B cell (primary cell): ENCODE measurements at regions not wholly inside any gene's neighbourhood (a gene's known extent, or its start where the extent isn't known, plus 50 kb on each side); places are given as distances from the start of the nearest gene placed in this dataset.

ENCODE experiments used
- ATAC-seq: fragments of 200-7000 bp; cut with Tn5 transposase; one replicate; pipeline ENCODE4 v1.10.0; 2021; ENCODE audit warnings: low read depth, mild to moderate bottlenecking, moderate number of reproducible peaks, moderate library complexity
- CTCF ChIA-PET: fragments of 350-600 bp; sonication (Branson Sonifier 250); formaldehyde crosslinking; loops from one replicate; lab custom pipeline; 2021; ENCODE audit warnings: antibody characterized with exemption, inconsistent platforms; lab: Charles Lee
- POLR2A ChIA-PET: fragments of 350-600 bp; sonication (Branson Sonifier 250); formaldehyde crosslinking; loops from one replicate; lab custom pipeline; 2021; ENCODE audit warnings: antibody characterized with exemption; lab: Charles Lee
- DNase-seq: peaks from one replicate; pipeline ENCODE4 v3.0.0; 2013
- H2AFZ ChIP-seq: 2 replicates; pipeline ENCODE4 v1.6.1; 2012; ENCODE audit warnings: mild to moderate bottlenecking, low read depth, low read length; ENCODE audit not compliant: insufficient read depth, poor library complexity, severe bottlenecking
- H3K27ac ChIP-seq, 2 donors: 1 replicate in 1 of 2; 2 replicates in 1 of 2; pipeline ENCODE4 v1.5.1; 2012 to 2013; ENCODE audit warnings: low read length in 2 of 2, mild to moderate bottlenecking in 2 of 2, moderate library complexity in 1 of 2
- H3K27me3 ChIP-seq, 4 experiments: fragments of 200-600 bp in 1 of 4; sonication (generic) in 1 of 4; replicated peaks in 1 of 4; 1 replicate in 2 of 4; 2 replicates in 2 of 4; pipeline versions ENCODE4 v1.6.1 to v1.7.0; 2013 to 2016; ENCODE audit warnings: low read length in 3 of 4, mild to moderate bottlenecking in 2 of 4, mixed read lengths in 1 of 4, moderate library complexity in 1 of 4; ENCODE audit not compliant: insufficient read depth in 4 of 4, control insufficient read depth in 3 of 4; ENCODE audit errors: control extremely low read depth in 1 of 4
- H3K36me3 ChIP-seq, 2 experiments: replicated peaks in 1 of 2; 1 replicate in 1 of 2; 2 replicates in 1 of 2; pipeline versions ENCODE4 v1.6.1 to v1.7.1; 2013; ENCODE audit warnings: low read length in 1 of 2; ENCODE audit not compliant: insufficient read depth in 2 of 2, control insufficient read depth in 1 of 2; ENCODE audit errors: control extremely low read depth in 1 of 2, extremely low read depth in 1 of 2
- H3K4me1 ChIP-seq, 2 donors: fragments of 200-600 bp in 1 of 2; sonication (generic) in 1 of 2; 1 replicate in 1 of 2; 2 replicates in 1 of 2; pipeline versions ENCODE4 v1.5.1 to v1.6.1; 2013 to 2017; ENCODE audit warnings: low read length in 2 of 2; ENCODE audit not compliant: control insufficient read depth in 2 of 2, insufficient read depth in 2 of 2
- H3K4me2 ChIP-seq: replicated peaks from 2 replicates; pipeline ENCODE3; 2012; ENCODE audit warnings: mild to moderate bottlenecking, low read depth, low read length; ENCODE audit not compliant: poor library complexity, severe bottlenecking
- H3K4me3 ChIP-seq, 5 experiments: fragments of 200-600 bp in 1 of 5; sonication (generic) in 1 of 5; 1 replicate in 3 of 5; 2 replicates in 2 of 5; pipeline versions ENCODE4 v1.5.1 to v1.7.0; 2011 to 2016; ENCODE audit warnings: low read length in 4 of 5, mild to moderate bottlenecking in 4 of 5, low read depth in 2 of 5, control low read depth in 1 of 5, moderate library complexity in 1 of 5; ENCODE audit not compliant: insufficient read depth in 1 of 5; ENCODE audit errors: control extremely low read depth in 1 of 5, extremely low read depth in 1 of 5
- H3K79me2 ChIP-seq: fragments of 200-600 bp; sonication (generic); one replicate; pipeline ENCODE4 v1.6.0; 2016; ENCODE audit warnings: low read length; ENCODE audit not compliant: control insufficient read depth, insufficient read depth
- H3K9ac ChIP-seq: fragments of 200-600 bp; sonication (generic); 2 replicates; pipeline ENCODE4 v1.6.1; 2017; ENCODE audit warnings: mild to moderate bottlenecking, low read length, moderate library complexity
- H3K9me3 ChIP-seq, 3 donors: one replicate each; pipeline versions ENCODE4 v1.6.1 to v1.7.1; 2013; ENCODE audit warnings: low read length in 2 of 3; ENCODE audit not compliant: control insufficient read depth in 2 of 3, insufficient read depth in 1 of 3; ENCODE audit errors: control extremely low read depth in 1 of 3
- H4K20me1 ChIP-seq: 2 replicates; pipeline ENCODE4 v1.6.0; 2012; ENCODE audit warnings: mild to moderate bottlenecking, low read length; ENCODE audit not compliant: insufficient read depth, control insufficient read depth, poor library complexity, severe bottlenecking
- H3K27ac Mint-ChIP-seq: one replicate; pipeline ENCODE4 v1.8.0; 2021; ENCODE audit warnings: mixed read lengths
- H3K27me3 Mint-ChIP-seq: one replicate; pipeline ENCODE4 v1.8.0; 2021; ENCODE audit warnings: mixed read lengths
- H3K4me1 Mint-ChIP-seq: one replicate; pipeline ENCODE4 v1.8.0; 2021; ENCODE audit warnings: mixed read lengths
- H3K4me3 Mint-ChIP-seq: one replicate; pipeline ENCODE4 v1.8.0; 2021; ENCODE audit warnings: mixed read lengths
- H3K9me3 Mint-ChIP-seq: one replicate; pipeline ENCODE4 v1.8.0; 2022; ENCODE audit warnings: mixed read lengths; ENCODE audit not compliant: insufficient read depth
- EZH2 ChIP-seq: IDR thresholded peaks from 2 replicates; pipeline ENCODE4 v1.6.1; 2012; ENCODE audit warnings: borderline replicate concordance, low read depth, mild to moderate bottlenecking, moderate library complexity, low read length; ENCODE audit not compliant: insufficient read depth, poor library complexity, severe bottlenecking
- WGBS: methylation state at CpG from one replicate; pipeline ENCODE4 v1.1.5; 2013; ENCODE audit warnings: missing lambda C conversion rate; ENCODE audit not compliant: insufficient coverage; 5-methylcytosine and 5-hydroxymethylcytosine counted together
- intact Hi-C: fragments of 100-400 bp; cut with micrococcal nuclease; formaldehyde crosslinking; loops from one replicate; pipeline ENCODE4 v1.10.0; 2022
- TF ChIP-seq, protein P1 (sequence below): fragments of 200-600 bp; IDR thresholded peaks from one replicate; pipeline ENCODE4 v1.8.0; 2022; ENCODE audit warnings: antibody characterized with exemption, mild to moderate bottlenecking

GRCh38 chr5:89401659-89402058 lies 518.7 kb upstream of the MEF2C start:
- no peak overlapping the region for H3K4me3 ChIP-seq
- Mint-ChIP-seq H3K9me3 (peaks cover 2% of the 10 kb centered on the region), H3K27me3 (no peaks in the 10 kb centered on the region), H3K4me1 (peaks cover 36% of the 10 kb centered on the region), H3K4me3 (no peak overlapping the region), H3K27ac (peak overlapping the region; percentile 74)
- TF ChIP-seq EZH2: no peak
- TF ChIP-seq, protein P1, sequence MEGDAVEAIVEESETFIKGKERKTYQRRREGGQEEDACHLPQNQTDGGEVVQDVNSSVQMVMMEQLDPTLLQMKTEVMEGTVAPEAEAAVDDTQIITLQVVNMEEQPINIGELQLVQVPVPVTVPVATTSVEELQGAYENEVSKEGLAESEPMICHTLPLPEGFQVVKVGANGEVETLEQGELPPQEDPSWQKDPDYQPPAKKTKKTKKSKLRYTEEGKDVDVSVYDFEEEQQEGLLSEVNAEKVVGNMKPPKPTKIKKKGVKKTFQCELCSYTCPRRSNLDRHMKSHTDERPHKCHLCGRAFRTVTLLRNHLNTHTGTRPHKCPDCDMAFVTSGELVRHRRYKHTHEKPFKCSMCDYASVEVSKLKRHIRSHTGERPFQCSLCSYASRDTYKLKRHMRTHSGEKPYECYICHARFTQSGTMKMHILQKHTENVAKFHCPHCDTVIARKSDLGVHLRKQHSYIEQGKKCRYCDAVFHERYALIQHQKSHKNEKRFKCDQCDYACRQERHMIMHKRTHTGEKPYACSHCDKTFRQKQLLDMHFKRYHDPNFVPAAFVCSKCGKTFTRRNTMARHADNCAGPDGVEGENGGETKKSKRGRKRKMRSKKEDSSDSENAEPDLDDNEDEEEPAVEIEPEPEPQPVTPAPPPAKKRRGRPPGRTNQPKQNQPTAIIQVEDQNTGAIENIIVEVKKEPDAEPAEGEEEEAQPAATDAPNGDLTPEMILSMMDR: no peak
- POLR2A ChIA-PET: no interaction called here
- H3K4me2 ChIP-seq: no peak overlapping the region
- DNase-seq (no peak), ATAC-seq (no peak)
- no peaks in the 10 kb centered on the region for H3K79me2 ChIP-seq
- peak overlapping the region in 1 of 2 donors; percentile 27 for H3K27ac ChIP-seq
- H3K36me3 ChIP-seq: no peaks in the 10 kb centered on the region
- peak overlapping the region; percentile 32 for H2AFZ ChIP-seq
- H3K9me3 ChIP-seq: peaks cover 0 to 10% (median 0%) of the 10 kb centered on the region in 3 donors
- CTCF ChIA-PET: no interaction called here
- no CpG with 5 or more reads among the region's 1 CpG for WGBS
- no peaks in the 10 kb centered on the region for H4K20me1 ChIP-seq
- H3K4me1 ChIP-seq: peaks cover 18 to 23% of the 10 kb centered on the region in 2 donors
- no peak overlapping the region for H3K9ac ChIP-seq
- H3K27me3 ChIP-seq: no peaks in the 10 kb centered on the region
- intact Hi-C loops: no loop called here

GRCh38 chr5:89401012-89401411 lies 518.0 kb upstream of the MEF2C start:
- intact Hi-C loops: no loop called here
- H2AFZ ChIP-seq: no peak overlapping the region
- no peak overlapping the region for H3K27ac ChIP-seq
- 100% methylated on average over 2 of the region's 3 CpGs for WGBS
- H3K4me3 ChIP-seq: no peak overlapping the region
- H3K36me3 ChIP-seq: no peaks in the 10 kb centered on the region
- no peak overlapping the region for H3K4me2 ChIP-seq
- peaks cover 0 to 10% (median 0%) of the 10 kb centered on the region in 3 donors for H3K9me3 ChIP-seq
- no peaks in the 10 kb centered on the region for H3K79me2 ChIP-seq
- DNase-seq (no peak), ATAC-seq (no peak)
- no peak overlapping the region for H3K9ac ChIP-seq
- ChIA-PET CTCF (no interaction called here), POLR2A (no interaction called here)
- H3K9me3 Mint-ChIP-seq: peaks cover 2% of the 10 kb centered on the region
- no peaks in the 10 kb centered on the region for H3K27me3 ChIP-seq
- H3K4me1 Mint-ChIP-seq: peaks cover 43% of the 10 kb centered on the region
- TF ChIP-seq, protein P1: no peak
- no peak for TF ChIP-seq EZH2
- no peak overlapping the region for H3K4me3 Mint-ChIP-seq
- peak overlapping the region; percentile 74 for H3K27ac Mint-ChIP-seq
- no peaks in the 10 kb centered on the region for H3K27me3 Mint-ChIP-seq
- H3K4me1 ChIP-seq: peaks cover 25 to 29% of the 10 kb centered on the region in 2 donors
- no peaks in the 10 kb centered on the region for H4K20me1 ChIP-seq
